ENCODE measurements at regions not wholly inside any gene's neighbourhood (a gene's known extent, or its start where the extent isn't known, plus 50 kb on each side); places are given as distances from the start of the nearest gene placed in this dataset.

DNA sequence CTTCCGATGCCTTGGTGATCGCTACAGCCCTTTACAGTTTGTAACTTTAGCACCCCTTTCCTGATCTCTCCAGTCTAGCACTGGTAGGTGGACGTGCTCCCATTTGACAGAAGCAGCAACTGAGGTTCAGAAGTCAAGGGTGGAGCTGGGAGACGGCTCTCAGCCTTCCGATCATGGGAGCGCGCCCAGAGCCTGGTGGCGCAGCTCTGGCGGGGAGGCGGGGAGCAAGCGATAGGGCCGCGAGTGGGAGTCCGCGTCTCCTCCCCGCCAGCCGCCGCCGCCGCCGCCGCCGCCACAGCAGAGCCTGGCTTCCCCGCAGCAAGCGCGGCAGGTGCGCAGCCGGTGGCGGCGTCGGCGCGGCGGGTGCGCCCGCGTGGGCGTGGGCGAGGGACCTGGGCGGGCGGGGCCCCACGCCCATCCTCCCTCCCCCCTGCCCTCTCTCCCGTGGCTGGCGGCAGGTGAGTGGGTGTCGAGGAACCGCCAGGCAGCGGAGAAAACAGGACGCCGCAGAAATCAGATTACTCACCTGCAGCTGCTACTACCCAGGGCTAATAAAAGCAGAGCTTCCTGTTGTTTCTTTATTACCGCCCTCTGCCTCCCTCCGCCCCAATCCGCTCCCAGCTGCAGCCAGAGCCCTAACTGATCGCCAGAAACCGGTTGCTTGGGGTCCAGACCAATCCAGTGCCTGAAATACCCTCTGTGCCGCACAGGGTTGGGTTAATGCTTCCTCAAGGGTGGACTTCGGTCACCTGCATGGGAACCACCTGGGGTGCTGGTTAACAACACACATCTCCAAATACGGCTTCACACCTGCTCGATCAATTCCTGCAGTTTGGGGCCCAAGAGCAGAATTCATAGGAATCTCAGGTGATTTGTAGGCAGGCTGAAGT, 60.2 kb upstream of the ID3 start:
- TF ChIP-seq, protein P1, sequence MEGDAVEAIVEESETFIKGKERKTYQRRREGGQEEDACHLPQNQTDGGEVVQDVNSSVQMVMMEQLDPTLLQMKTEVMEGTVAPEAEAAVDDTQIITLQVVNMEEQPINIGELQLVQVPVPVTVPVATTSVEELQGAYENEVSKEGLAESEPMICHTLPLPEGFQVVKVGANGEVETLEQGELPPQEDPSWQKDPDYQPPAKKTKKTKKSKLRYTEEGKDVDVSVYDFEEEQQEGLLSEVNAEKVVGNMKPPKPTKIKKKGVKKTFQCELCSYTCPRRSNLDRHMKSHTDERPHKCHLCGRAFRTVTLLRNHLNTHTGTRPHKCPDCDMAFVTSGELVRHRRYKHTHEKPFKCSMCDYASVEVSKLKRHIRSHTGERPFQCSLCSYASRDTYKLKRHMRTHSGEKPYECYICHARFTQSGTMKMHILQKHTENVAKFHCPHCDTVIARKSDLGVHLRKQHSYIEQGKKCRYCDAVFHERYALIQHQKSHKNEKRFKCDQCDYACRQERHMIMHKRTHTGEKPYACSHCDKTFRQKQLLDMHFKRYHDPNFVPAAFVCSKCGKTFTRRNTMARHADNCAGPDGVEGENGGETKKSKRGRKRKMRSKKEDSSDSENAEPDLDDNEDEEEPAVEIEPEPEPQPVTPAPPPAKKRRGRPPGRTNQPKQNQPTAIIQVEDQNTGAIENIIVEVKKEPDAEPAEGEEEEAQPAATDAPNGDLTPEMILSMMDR (IDR thresholded peaks at IDR 0.05; ENCODE audit: low read length): no peak
- no peak for TF ChIP-seq EZH2 (optimal IDR thresholded peaks at IDR 0.05; ENCODE audit: low read depth, low read length)
- TF ChIP-seq EZH2phosphoT487 (IDR thresholded peaks at IDR 0.05; ENCODE audit: low read length): no peak

Measured in MM.1S (cell line).